ENCODE measurements at regions not wholly inside any gene's neighbourhood (a gene's known extent, or its start where the extent isn't known, plus 50 kb on each side); places are given as distances from the start of the nearest gene placed in this dataset.

DNA sequence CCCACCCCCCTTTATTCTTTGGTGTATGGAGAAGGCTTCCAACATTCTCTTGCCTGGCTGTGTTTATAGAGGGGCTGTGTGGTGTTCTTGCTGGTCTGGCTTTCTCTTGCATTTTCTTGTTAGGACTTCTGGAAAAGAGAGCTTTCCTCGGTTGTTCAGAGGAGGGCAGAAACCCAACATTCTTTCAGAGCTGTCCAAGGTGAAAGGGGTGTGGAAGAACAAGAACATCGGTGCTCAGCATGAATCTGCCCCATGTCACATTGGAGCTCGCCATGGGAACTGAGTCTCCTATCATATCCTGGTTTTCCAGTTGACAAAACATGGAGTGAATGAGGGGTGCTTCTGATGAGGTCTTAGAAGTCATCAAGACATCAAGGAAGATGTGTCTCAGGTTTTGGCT lies 281.8 kb downstream of the RNF144B start:
- no TSS peak for BruUV-seq (replicated peaks)
- no peaks in the 10 kb centered on the region for H3K4me1 ChIP-seq (ENCODE audit: control insufficient read depth, extremely low read depth, insufficient read depth, low read length)

More for the DNA sequence above, 281.8 kb downstream of the RNF144B start:
- Histone ChIP-seq H4K20me1 (replicated peaks; ENCODE audit: control insufficient read depth, extremely low read depth, insufficient read depth, low read length) (no peaks in the 10 kb centered on the region), H3K27me3 (ENCODE audit: control insufficient read depth in 2 of 2, insufficient read depth in 2 of 2, low read length in 2 of 2) (no peaks in the 10 kb centered on the region), H3K36me3 (ENCODE audit: control insufficient read depth in 2 of 2, extremely low read depth in 1 of 2, insufficient read depth in 2 of 2, low read length in 2 of 2) (no peaks in the 10 kb centered on the region), H3K9me3 (replicated peaks; ENCODE audit: control insufficient read depth, insufficient read depth, low read length) (no peaks in the 10 kb centered on the region), H2AFZ (ENCODE audit: low read depth, low read length) (no peak overlapping the region), H3K9ac (replicated peaks; ENCODE audit: extremely low read depth, insufficient read depth, low read length) (no peak overlapping the region), H3K4me2 (ENCODE audit: insufficient read depth, low read length) (no peak overlapping the region), H3K9me1 (replicated peaks; ENCODE audit: control insufficient read depth, extremely low read depth, insufficient read depth, low read length) (no peaks in the 10 kb centered on the region), H3K4me3 (replicated peaks in 1 of 3; ENCODE audit: insufficient read depth in 1 of 3, low read depth in 1 of 3, low read length in 3 of 3) (no peak overlapping the region), H3K27ac (ENCODE audit: insufficient read depth, low read depth, low read length) (no peak overlapping the region), H3K79me2 (ENCODE audit: control insufficient read depth, insufficient read depth, low read length) (no peaks in the 10 kb centered on the region)
- FAIRE-seq (no peak), DNase-seq (ENCODE audit: low read depth, low spot score) (no peak)
- TF ChIP-seq MYC (IDR thresholded peaks at IDR 0.05; ENCODE audit: low read depth, low read length) (no peak), POLR2A (IDR thresholded peaks at IDR 0.05; ENCODE audit: low read depth, low read length) (no peak), JUN (IDR thresholded peaks at IDR 0.05; ENCODE audit: borderline replicate concordance, insufficient read depth, insufficient read length, low read depth) (no peak), GATA2 (IDR thresholded peaks at IDR 0.05; ENCODE audit: insufficient read depth, insufficient read length, low read depth, low read length) (no peak), FOS (IDR thresholded peaks at IDR 0.05; ENCODE audit: borderline replicate concordance, insufficient read depth, low read length) (no peak), POLR2AphosphoS5 (IDR thresholded peaks at IDR 0.05; ENCODE audit: insufficient read depth, low read depth, low read length) (no peak), EZH2 (IDR thresholded peaks at IDR 0.05; ENCODE audit: borderline replicate concordance, low read depth, low read length, severe bottlenecking) (no peak), CTCF (IDR thresholded peaks at IDR 0.05; ENCODE audit: extremely low read depth in 1 of 2, insufficient read depth in 1 of 2, low read depth in 1 of 2, low read length in 2 of 2) (no peak)
- TF ChIP-seq, protein P1, sequence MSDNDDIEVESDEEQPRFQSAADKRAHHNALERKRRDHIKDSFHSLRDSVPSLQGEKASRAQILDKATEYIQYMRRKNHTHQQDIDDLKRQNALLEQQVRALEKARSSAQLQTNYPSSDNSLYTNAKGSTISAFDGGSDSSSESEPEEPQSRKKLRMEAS (IDR thresholded peaks at IDR 0.05; ENCODE audit: insufficient read depth, insufficient read length) = no peak
- CTCF ChIA-PET = no interaction called here
- dilution Hi-C loops (cut with MboI; ENCODE audit: extremely low pct_ligation_motif_present, low sequenced_read_pairs) = no loop called here
- POLR2A ChIA-PET = no interaction called here
- intact Hi-C loops (cut with micrococcal nuclease) = no loop called here

All from endothelial cell of umbilical vein (primary cell).